ENCODE measurements at regions not wholly inside any gene's neighbourhood (a gene's known extent, or its start where the extent isn't known, plus 50 kb on each side); places are given as distances from the start of the nearest gene placed in this dataset.

GRCh38 chr13:36608474-36608873, 65.3 kb upstream of the SERTM1 start:
- Mint-ChIP-seq H3K27me3 (ENCODE audit: low read depth in 3 of 3) (no peaks in the 10 kb centered on the region), H3K27ac (no peak overlapping the region), H3K4me1 (no peaks in the 10 kb centered on the region), H3K36me3 (no peaks in the 10 kb centered on the region), H3K9me3 (peaks cover 0 to 2% (median 0%) of the 10 kb centered on the region in 7 donors), H3K4me3 (no peak overlapping the region)
- no peaks in the 10 kb centered on the region for H3K27me3 ChIP-seq (ENCODE audit: control insufficient read depth in 2 of 2, insufficient read depth in 2 of 2, low read length in 2 of 2)
- H3K79me2 ChIP-seq (ENCODE audit: insufficient read depth, low read length): no peaks in the 10 kb centered on the region
- WGBS (ENCODE audit: insufficient coverage): no CpG with 5 or more reads among the region's 4 CpGs
- H3K9ac ChIP-seq (ENCODE audit: insufficient read depth, low read length, poor library complexity, severe bottlenecking): no peak overlapping the region
- TF ChIP-seq CTCF (IDR thresholded peaks at IDR 0.05): no peak
- no peak overlapping the region for H2AFZ ChIP-seq (ENCODE audit: insufficient read depth, low read depth, low read length, poor library complexity, severe bottlenecking)
- H3K4me2 ChIP-seq (replicated peaks; ENCODE audit: extremely low read depth, low read length, poor library complexity, severe bottlenecking): no peak overlapping the region
- H4K20me1 ChIP-seq (ENCODE audit: insufficient read depth, low read length): no peaks in the 10 kb centered on the region
- no peaks in the 10 kb centered on the region for H3K9me3 ChIP-seq (replicated peaks in 1 of 2; ENCODE audit: control insufficient read depth in 1 of 2, insufficient read depth in 1 of 2, low read length in 2 of 2)
- H3K4me3 ChIP-seq (replicated peaks in 1 of 3; ENCODE audit: low read depth in 2 of 3, low read length in 3 of 3): no peak overlapping the region
- H3K4me1 ChIP-seq (ENCODE audit: control insufficient read depth in 1 of 2, insufficient read depth in 2 of 2, low read length in 2 of 2): no peaks in the 10 kb centered on the region
- no peak overlapping the region for H3K27ac ChIP-seq (ENCODE audit: low read depth in 1 of 2, low read length in 2 of 2)
- no peaks in the 10 kb centered on the region for H3K36me3 ChIP-seq (replicated peaks in 1 of 2; ENCODE audit: control insufficient read depth in 1 of 2, insufficient read depth in 2 of 2, low read length in 2 of 2)
- DNase-seq: no peak
- intact Hi-C loops (cut with micrococcal nuclease): no loop called here

- no peaks in the 10 kb centered on the region for H3K36me3 ChIP-seq (replicated peaks in 1 of 2; ENCODE audit: control insufficient read depth in 1 of 2, insufficient read depth in 2 of 2, low read length in 2 of 2)
- no peaks in the 10 kb centered on the region for H3K9me3 ChIP-seq (replicated peaks in 1 of 2; ENCODE audit: control insufficient read depth in 1 of 2, insufficient read depth in 1 of 2, low read length in 2 of 2)
- Mint-ChIP-seq H3K27me3 (ENCODE audit: low read depth in 3 of 3) (no peaks in the 10 kb centered on the region), H3K9me3 (peaks cover 0 to 3% (median 0%) of the 10 kb centered on the region in 7 donors), H3K36me3 (no peaks in the 10 kb centered on the region), H3K27ac (no peak overlapping the region), H3K4me1 (no peaks in the 10 kb centered on the region), H3K4me3 (no peak overlapping the region)
- H3K79me2 ChIP-seq (ENCODE audit: insufficient read depth, low read length): no peaks in the 10 kb centered on the region
- no peaks in the 10 kb centered on the region for H3K4me1 ChIP-seq (ENCODE audit: control insufficient read depth in 1 of 2, insufficient read depth in 2 of 2, low read length in 2 of 2)
- H4K20me1 ChIP-seq (ENCODE audit: insufficient read depth, low read length): no peaks in the 10 kb centered on the region
- WGBS (ENCODE audit: insufficient coverage): 75% methylated on average over 2 of the region's 4 CpGs
- intact Hi-C loops (cut with micrococcal nuclease): no loop called here
- no peak overlapping the region for H3K27ac ChIP-seq (ENCODE audit: low read depth in 1 of 2, low read length in 2 of 2)
- H3K27me3 ChIP-seq (ENCODE audit: control insufficient read depth in 2 of 2, insufficient read depth in 2 of 2, low read length in 2 of 2): no peaks in the 10 kb centered on the region
- no peak for DNase-seq
- H3K4me2 ChIP-seq (replicated peaks; ENCODE audit: extremely low read depth, low read length, poor library complexity, severe bottlenecking): no peak overlapping the region
- no peak for TF ChIP-seq CTCF (IDR thresholded peaks at IDR 0.05)
- H3K4me3 ChIP-seq (replicated peaks in 1 of 3; ENCODE audit: low read depth in 2 of 3, low read length in 3 of 3): no peak overlapping the region
- no peak overlapping the region for H3K9ac ChIP-seq (ENCODE audit: insufficient read depth, low read length, poor library complexity, severe bottlenecking)
- no peak overlapping the region for H2AFZ ChIP-seq (ENCODE audit: insufficient read depth, low read depth, low read length, poor library complexity, severe bottlenecking)
These were observed 61.6 kb upstream of the SERTM1 start for GRCh38 chr13:36612230-36612629.
